Epithelial cell of proximal tubule (primary cell): ENCODE measurements at regions not wholly inside any gene's neighbourhood (a gene's known extent, or its start where the extent isn't known, plus 50 kb on each side); places are given as distances from the start of the nearest gene placed in this dataset.

Experiments used
- DNase-seq: peaks from one replicate; pipeline ENCODE4 v3.0.0-alpha.2; 2011; ENCODE audit warnings: low read depth
- H3K4me3 ChIP-seq: 2 replicates; pipeline ENCODE4 v1.5.1; 2011; ENCODE audit warnings: low read depth, mild to moderate bottlenecking, low read length
- CTCF ChIP-seq: conservative IDR thresholded peaks from 2 replicates; pipeline ENCODE4 v1.5.1; 2012; ENCODE audit warnings: low read depth, mild to moderate bottlenecking, low read length

GRCh38 chr4:89539797-89540711 lies 232.5 kb upstream of the GPRIN3 start:
- no peak for DNase-seq
- no peak overlapping the region for H3K4me3 ChIP-seq
- no peak for TF ChIP-seq CTCF

DNA sequence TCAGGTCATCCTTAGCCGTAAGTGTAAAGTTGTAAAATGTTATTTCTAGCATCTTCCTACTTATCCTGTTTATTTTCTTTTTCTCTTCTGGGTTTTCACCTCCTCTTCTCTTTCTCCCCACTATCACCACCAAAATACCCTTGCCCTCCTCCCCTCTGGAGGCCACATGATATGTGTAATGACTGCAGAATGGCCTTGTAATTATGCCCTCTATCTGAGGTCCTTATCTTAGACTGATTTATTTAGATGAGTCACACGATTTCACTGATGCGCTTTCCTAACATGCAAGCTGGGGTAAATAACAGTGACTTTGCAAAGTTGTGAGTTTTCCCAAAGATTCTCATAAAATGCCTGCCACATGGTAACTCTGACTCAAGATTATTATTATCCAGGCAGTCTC lies 231.8 kb upstream of the GPRIN3 start:
- no peak for TF ChIP-seq CTCF
- DNase-seq: no peak
- no peak overlapping the region for H3K4me3 ChIP-seq

DNA sequence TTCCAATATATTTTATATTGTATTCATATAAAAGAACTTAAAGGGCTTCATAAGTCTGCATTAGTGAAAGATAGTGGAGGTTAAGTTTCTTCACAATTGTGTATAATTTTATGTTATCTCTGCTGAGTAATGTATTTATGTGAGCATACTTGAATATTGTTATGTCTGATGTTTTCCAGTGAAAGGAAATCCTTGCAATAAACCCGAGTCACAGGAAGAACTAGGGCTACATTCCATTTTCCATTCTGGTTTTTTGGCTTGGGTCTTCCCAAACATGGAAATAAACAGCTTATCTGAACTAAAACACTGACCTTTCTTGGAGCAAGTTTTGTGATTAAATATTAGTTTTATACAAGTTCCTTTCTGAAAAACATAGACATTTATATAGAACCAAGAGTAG lies 231.3 kb upstream of the GPRIN3 start:
- no peak overlapping the region for H3K4me3 ChIP-seq
- no peak for TF ChIP-seq CTCF
- DNase-seq: no peak

DNA sequence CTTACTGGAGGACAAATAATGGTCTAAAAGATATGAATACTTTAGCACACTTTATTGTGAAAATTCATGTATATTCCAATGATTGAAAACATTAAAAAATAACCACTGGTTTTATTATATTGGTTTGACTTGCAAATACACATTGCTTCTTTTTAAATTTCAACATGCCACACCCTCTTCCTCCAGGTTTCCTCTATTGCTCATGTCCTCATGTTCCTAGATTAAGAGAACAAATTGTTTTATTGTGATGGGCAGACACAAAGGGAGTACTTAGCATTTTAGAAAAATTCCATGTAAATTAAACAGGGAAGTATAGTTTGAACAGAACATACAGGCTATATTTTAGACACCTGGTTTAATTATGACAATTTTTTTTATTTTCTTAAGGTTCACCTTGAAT lies 230.6 kb upstream of the GPRIN3 start:
- no peak for DNase-seq

GRCh38 chr4:89537281-89537680 lies 229.7 kb upstream of the GPRIN3 start:
- no peak for DNase-seq
- no peak for TF ChIP-seq CTCF
- H3K4me3 ChIP-seq: no peak overlapping the region

More for the DNA sequence above, 230.6 kb upstream of the GPRIN3 start:
- TF ChIP-seq CTCF: no peak
- H3K4me3 ChIP-seq: no peak overlapping the region

- no peak for TF ChIP-seq CTCF
- DNase-seq: no peak
- no peak overlapping the region for H3K4me3 ChIP-seq
Observed at GRCh38 chr4:89535251-89535650, 227.7 kb upstream of the GPRIN3 start.

GRCh38 chr4:89534356-89534755 lies 226.8 kb upstream of the GPRIN3 start:
- no peak for TF ChIP-seq CTCF
- no peak for DNase-seq
- no peak overlapping the region for H3K4me3 ChIP-seq
